Skeletal muscle tissue (tissue), 3 donors: ENCODE measurements at regions not wholly inside any gene's neighbourhood (a gene's known extent, or its start where the extent isn't known, plus 50 kb on each side); places are given as distances from the start of the nearest gene placed in this dataset.

Experiments used
- H3K27ac ChIP-seq: one replicate; pipeline ENCODE4 v1.7.0; 2013; ENCODE audit warnings: mild to moderate bottlenecking, low read depth, low read length, inconsistent platforms
- H3K27me3 ChIP-seq, 3 donors: one replicate each; pipeline ENCODE4 v1.7.0; 2013; ENCODE audit warnings: low read length in 3 of 3; ENCODE audit not compliant: control insufficient read depth in 3 of 3, insufficient read depth in 3 of 3
- H3K36me3 ChIP-seq, 3 donors: one replicate each; pipeline ENCODE4 v1.7.0; 2013; ENCODE audit warnings: low read length in 3 of 3; ENCODE audit not compliant: control insufficient read depth in 3 of 3, insufficient read depth in 3 of 3
- H3K4me1 ChIP-seq, 3 donors: one replicate each; pipeline ENCODE4 v1.7.0; 2013; ENCODE audit warnings: low read length in 3 of 3, mild to moderate bottlenecking in 3 of 3; ENCODE audit not compliant: control insufficient read depth in 3 of 3, insufficient read depth in 3 of 3
- H3K4me3 ChIP-seq, 3 donors: one replicate each; pipeline ENCODE4 v1.7.0; 2013; ENCODE audit warnings: low read length in 3 of 3
- H3K9ac ChIP-seq, 3 donors: one replicate each; pipeline ENCODE4 v1.7.0; 2013; ENCODE audit warnings: low read length in 3 of 3, mild to moderate bottlenecking in 3 of 3, moderate library complexity in 2 of 3, low read depth in 1 of 3
- H3K9me3 ChIP-seq, 3 donors: one replicate each; pipeline ENCODE4 v1.7.0; 2013; ENCODE audit warnings: low read length in 3 of 3; ENCODE audit not compliant: control insufficient read depth in 3 of 3
- donor health status: Osteomylitis.

DNA sequence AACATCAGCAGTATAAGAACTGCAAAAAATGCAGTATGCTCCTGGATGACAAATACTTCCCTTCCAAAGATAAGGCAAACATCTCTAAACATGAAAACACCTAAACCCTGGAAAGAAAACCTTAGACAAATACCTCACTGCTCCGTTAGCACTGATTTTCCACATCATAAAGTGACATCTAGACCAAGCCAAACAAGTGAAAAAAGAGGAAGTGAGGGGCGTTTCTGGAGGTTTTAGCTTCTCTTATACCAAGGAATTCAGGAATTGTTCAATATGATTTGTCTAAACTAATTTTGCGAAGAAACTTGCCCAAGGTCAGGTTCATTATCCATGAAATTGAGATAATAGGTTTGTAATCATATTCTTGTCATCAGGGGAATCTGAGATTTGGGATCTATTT lies 279.7 kb downstream of the ADRA2A start:
- no peaks in the 10 kb centered on the region for H3K9me3 ChIP-seq
- no peak overlapping the region for H3K9ac ChIP-seq
- no peaks in the 10 kb centered on the region for H3K36me3 ChIP-seq
- no peaks in the 10 kb centered on the region for H3K4me1 ChIP-seq
- no peak overlapping the region for H3K27ac ChIP-seq
- H3K27me3 ChIP-seq, result peaks cover 0 to 2% (median 0%) of the 10 kb centered on the region in 3 donors
- no peak overlapping the region for H3K4me3 ChIP-seq

GRCh38 chr10:111357859-111358258 lies 281.0 kb downstream of the ADRA2A start:
- Histone ChIP-seq H3K4me3 (no peak overlapping the region), H3K4me1 (no peaks in the 10 kb centered on the region), H3K27me3 (peaks cover 0 to 2% (median 0%) of the 10 kb centered on the region in 3 donors)

GRCh38 chr10:111360260-111360925 lies 283.6 kb downstream of the ADRA2A start:
- Histone ChIP-seq H3K9ac (no peak overlapping the region), H3K4me3 (no peak overlapping the region), H3K27ac (no peak overlapping the region), H3K4me1 (no peaks in the 10 kb centered on the region), H3K36me3 (no peaks in the 10 kb centered on the region), H3K9me3 (no peaks in the 10 kb centered on the region), H3K27me3 (no peaks in the 10 kb centered on the region)

More at GRCh38 chr10:111357859-111358258, 281.0 kb downstream of the ADRA2A start:
- Histone ChIP-seq H3K9me3 (no peaks in the 10 kb centered on the region), H3K9ac (no peak overlapping the region), H3K27ac (no peak overlapping the region), H3K36me3 (no peaks in the 10 kb centered on the region)

- H3K27me3 ChIP-seq, result peaks cover 0 to 5% (median 4%) of the 10 kb centered on the region in 3 donors
- H3K9ac ChIP-seq, result no peak overlapping the region
- H3K9me3 ChIP-seq, result no peaks in the 10 kb centered on the region
- no peak overlapping the region for H3K4me3 ChIP-seq
- no peaks in the 10 kb centered on the region for H3K36me3 ChIP-seq
- H3K4me1 ChIP-seq, result no peaks in the 10 kb centered on the region
- H3K27ac ChIP-seq, result no peak overlapping the region
Measured at GRCh38 chr10:111367531-111367930, 290.7 kb downstream of the ADRA2A start.

GRCh38 chr10:111370101-111370500 lies 293.3 kb downstream of the ADRA2A start:
- Histone ChIP-seq H3K36me3 (no peaks in the 10 kb centered on the region), H3K9ac (no peak overlapping the region), H3K27ac (no peak overlapping the region), H3K4me1 (no peaks in the 10 kb centered on the region), H3K4me3 (no peak overlapping the region), H3K9me3 (no peaks in the 10 kb centered on the region), H3K27me3 (peaks cover 0 to 5% (median 4%) of the 10 kb centered on the region in 3 donors)

DNA sequence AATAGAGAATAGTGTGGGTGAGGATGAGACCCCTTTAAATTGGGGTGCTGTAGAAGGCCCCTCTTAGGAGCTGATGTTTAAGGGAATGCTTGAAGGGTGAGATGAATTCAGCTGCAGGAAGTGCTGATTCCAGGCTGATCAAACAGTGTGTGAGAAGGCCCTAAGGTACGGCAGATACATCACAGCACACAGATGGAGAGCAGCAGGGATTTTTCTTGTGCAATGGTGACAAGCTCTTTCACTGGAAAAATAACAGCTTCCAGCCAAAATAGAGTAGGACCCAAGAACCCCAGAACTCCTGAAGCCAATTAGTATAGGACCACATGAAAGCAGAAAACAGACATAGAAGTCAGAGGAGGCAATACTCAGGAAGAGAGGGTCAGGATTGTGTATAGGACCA lies 296.9 kb downstream of the ADRA2A start:
- Histone ChIP-seq H3K9ac (no peak overlapping the region), H3K36me3 (no peaks in the 10 kb centered on the region), H3K4me3 (no peak overlapping the region), H3K4me1 (no peaks in the 10 kb centered on the region), H3K9me3 (no peaks in the 10 kb centered on the region), H3K27ac (no peak overlapping the region), H3K27me3 (peaks cover 0 to 4% (median 3%) of the 10 kb centered on the region in 3 donors)

- H3K9ac ChIP-seq, result no peak overlapping the region
- H3K27me3 ChIP-seq, result peaks cover 0 to 3% (median 0%) of the 10 kb centered on the region in 3 donors
- no peaks in the 10 kb centered on the region for H3K9me3 ChIP-seq
- H3K36me3 ChIP-seq, result no peaks in the 10 kb centered on the region
- H3K4me1 ChIP-seq, result no peaks in the 10 kb centered on the region
- no peak overlapping the region for H3K27ac ChIP-seq
- H3K4me3 ChIP-seq, result no peak overlapping the region
Measured at GRCh38 chr10:111379534-111380187, 302.8 kb downstream of the ADRA2A start.

GRCh38 chr10:111384556-111384955 lies 307.7 kb downstream of the ADRA2A start:
- no peaks in the 10 kb centered on the region for H3K9me3 ChIP-seq
- H3K9ac ChIP-seq, result no peak overlapping the region
- H3K27ac ChIP-seq, result no peak overlapping the region
- H3K27me3 ChIP-seq, result peaks cover 0 to 3% (median 0%) of the 10 kb centered on the region in 3 donors
- H3K4me1 ChIP-seq, result no peaks in the 10 kb centered on the region
- H3K36me3 ChIP-seq, result no peaks in the 10 kb centered on the region
- H3K4me3 ChIP-seq, result no peak overlapping the region

DNA sequence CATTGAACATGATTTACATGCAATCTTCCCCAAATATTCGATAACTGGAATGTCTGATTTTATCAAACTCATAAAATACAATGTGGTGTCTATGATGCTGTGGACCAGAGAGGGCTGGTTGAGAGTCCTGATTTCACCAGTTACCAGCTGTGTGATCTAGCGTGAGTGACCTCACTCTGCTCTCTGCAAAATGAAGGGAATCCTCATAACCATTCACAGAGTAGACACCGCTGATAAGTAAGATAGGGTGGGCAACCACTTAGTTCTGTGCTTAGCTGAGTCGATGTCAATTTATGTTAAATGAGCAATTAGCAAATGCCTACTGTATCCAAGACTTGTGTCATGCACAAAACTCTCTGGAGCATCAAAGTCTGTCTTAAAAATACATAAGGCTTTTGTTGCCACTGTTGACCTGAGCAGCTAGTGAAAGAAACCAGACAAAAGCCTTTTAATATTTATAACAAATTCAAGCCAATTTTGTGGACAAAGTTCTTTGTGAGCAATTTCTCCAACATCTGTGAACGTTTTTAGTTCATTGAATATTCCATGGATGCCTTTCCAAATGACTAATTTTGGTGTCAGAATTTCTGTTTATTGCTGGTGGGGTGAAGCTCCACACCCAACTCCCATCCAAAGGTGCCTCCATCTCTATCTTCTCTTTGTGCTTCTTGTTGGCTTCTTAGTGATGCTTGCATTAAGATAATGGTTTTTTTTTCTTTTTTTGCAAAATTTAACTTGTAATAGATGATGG lies 314.2 kb downstream of the ADRA2A start:
- Histone ChIP-seq H3K9ac (no peak overlapping the region), H3K9me3 (no peaks in the 10 kb centered on the region), H3K27me3 (no peaks in the 10 kb centered on the region), H3K4me1 (no peaks in the 10 kb centered on the region), H3K4me3 (no peak overlapping the region), H3K36me3 (no peaks in the 10 kb centered on the region), H3K27ac (no peak overlapping the region)

- no peaks in the 10 kb centered on the region for H3K9me3 ChIP-seq
- no peaks in the 10 kb centered on the region for H3K36me3 ChIP-seq
- no peak overlapping the region for H3K9ac ChIP-seq
- no peak overlapping the region for H3K27ac ChIP-seq
- no peaks in the 10 kb centered on the region for H3K4me1 ChIP-seq
- no peak overlapping the region for H3K4me3 ChIP-seq
- H3K27me3 ChIP-seq, result no peaks in the 10 kb centered on the region
Measured at GRCh38 chr10:111392159-111392558, 315.3 kb downstream of the ADRA2A start.
